SH-SY5Y (cell line): ENCODE measurements at regions not wholly inside any gene's neighbourhood (a gene's known extent, or its start where the extent isn't known, plus 50 kb on each side); places are given as distances from the start of the nearest gene placed in this dataset.

Source experiments
- GATA2 ChIP-seq: IDR thresholded peaks from 2 replicates; pipeline ENCODE4 v1.6.1; 2011; ENCODE audit warnings: mild to moderate bottlenecking, low read depth, low read length
- GATA3 ChIP-seq: IDR thresholded peaks from 2 replicates; pipeline ENCODE4 v1.6.1; 2011; ENCODE audit warnings: low read depth, mild to moderate bottlenecking, low read length, moderate library complexity

GRCh38 chr9:108149326-108149725 lies 659.8 kb upstream of the KLF4 start:
- TF ChIP-seq GATA3 = no peak
- TF ChIP-seq GATA2 = no peak
